PC-3 (cell line): ENCODE measurements at regions not wholly inside any gene's neighbourhood (a gene's known extent, or its start where the extent isn't known, plus 50 kb on each side); places are given as distances from the start of the nearest gene placed in this dataset.

ENCODE experiments used
- CTCF ChIP-seq: fragments of 300-600 bp; sonication (generic); conservative IDR thresholded peaks from 2 replicates; pipeline ENCODE4 v1.5.1; 2017; ENCODE audit warnings: antibody characterized with exemption, low read depth, mild to moderate bottlenecking, low read length
- EZH2 ChIP-seq: fragments of 300-600 bp; sonication (generic); IDR thresholded peaks from one replicate; pipeline ENCODE4 v1.6.1; 2017; ENCODE audit warnings: antibody characterized with exemption, mild to moderate bottlenecking, low read length; ENCODE audit not compliant: unreplicated experiment

GRCh38 chr2:204176306-204176705 is 239.7 kb downstream of the ICOS start:
- TF ChIP-seq CTCF (no peak), EZH2 (no peak)
